DND-41 (cell line): ENCODE measurements at regions not wholly inside any gene's neighbourhood (a gene's known extent, or its start where the extent isn't known, plus 50 kb on each side); places are given as distances from the start of the nearest gene placed in this dataset.

ENCODE experiments used
- ATAC-seq: fragments of 200-7000 bp; cut with Tn5 transposase; 3 replicates; pipeline ENCODE4 v1.9.1; 2021; ENCODE audit warnings: low read depth; ENCODE audit not compliant: insufficient read depth
- DNase-seq: peaks from one replicate; pipeline ENCODE4 v3.0.0-alpha.2; 2020
- H2AFZ ChIP-seq: 2 replicates; pipeline ENCODE4 v1.6.0; 2012; ENCODE audit warnings: low read depth, low read length
- H3K27ac ChIP-seq: 2 replicates; pipeline ENCODE4 v1.5.1; 2012; ENCODE audit warnings: low read length, inconsistent platforms
- H3K27me3 ChIP-seq: fragments of 200-600 bp; sonication (generic); 2 replicates; pipeline ENCODE4 v1.6.0; 2012; ENCODE audit warnings: low read length, mild to moderate bottlenecking, inconsistent platforms; ENCODE audit not compliant: insufficient read depth, poor library complexity
- H3K36me3 ChIP-seq: 2 replicates; pipeline ENCODE4 v1.5.1; 2012; ENCODE audit warnings: low read length, inconsistent platforms; ENCODE audit not compliant: insufficient read depth
- H3K4me1 ChIP-seq: 2 replicates; pipeline ENCODE4 v1.5.1; 2012; ENCODE audit warnings: mild to moderate bottlenecking, low read length; ENCODE audit not compliant: insufficient read depth
- H3K4me2 ChIP-seq: 2 replicates; pipeline ENCODE4 v1.6.0; 2012; ENCODE audit warnings: mild to moderate bottlenecking, moderate library complexity, low read length, inconsistent platforms; ENCODE audit not compliant: insufficient read depth
- H3K4me3 ChIP-seq, 2 experiments: fragments of 200-600 bp in 1 of 2; shearing (Covaris generic) in 1 of 2; 2 replicates each; pipeline ENCODE4 v1.5.1; 2012 to 2016; ENCODE audit warnings: inconsistent platforms in 2 of 2, low read length in 2 of 2, mild to moderate bottlenecking in 2 of 2, low read depth in 1 of 2, moderate library complexity in 1 of 2
- H3K79me2 ChIP-seq: 2 replicates; pipeline ENCODE4 v1.6.0; 2012; ENCODE audit warnings: low read length, inconsistent platforms; ENCODE audit not compliant: insufficient read depth
- H3K9ac ChIP-seq: 2 replicates; pipeline ENCODE4 v1.6.0; 2012; ENCODE audit warnings: low read depth, mild to moderate bottlenecking, inconsistent platforms, low read length, moderate library complexity
- H3K9me3 ChIP-seq: 2 replicates; pipeline ENCODE4 v1.5.1; 2012; ENCODE audit warnings: low read length, moderate library complexity, mild to moderate bottlenecking, inconsistent platforms; ENCODE audit not compliant: insufficient read depth, severe bottlenecking
- H4K20me1 ChIP-seq: 2 replicates; pipeline ENCODE4 v1.6.0; 2012; ENCODE audit warnings: low read length; ENCODE audit not compliant: insufficient read depth
- EZH2 ChIP-seq: IDR thresholded peaks from 3 replicates; pipeline ENCODE4 v1.6.1; 2012; ENCODE audit warnings: borderline replicate concordance, low read depth, mild to moderate bottlenecking, moderate library complexity, low read length, inconsistent platforms; ENCODE audit not compliant: severe bottlenecking
- TF ChIP-seq, protein P1 (sequence below): IDR thresholded peaks from 2 replicates; pipeline ENCODE4 v1.5.1; 2012; ENCODE audit warnings: borderline replicate concordance, low read length, moderate library complexity, mild to moderate bottlenecking; ENCODE audit not compliant: poor library complexity, severe bottlenecking; ENCODE audit errors: extremely low read depth

DNA sequence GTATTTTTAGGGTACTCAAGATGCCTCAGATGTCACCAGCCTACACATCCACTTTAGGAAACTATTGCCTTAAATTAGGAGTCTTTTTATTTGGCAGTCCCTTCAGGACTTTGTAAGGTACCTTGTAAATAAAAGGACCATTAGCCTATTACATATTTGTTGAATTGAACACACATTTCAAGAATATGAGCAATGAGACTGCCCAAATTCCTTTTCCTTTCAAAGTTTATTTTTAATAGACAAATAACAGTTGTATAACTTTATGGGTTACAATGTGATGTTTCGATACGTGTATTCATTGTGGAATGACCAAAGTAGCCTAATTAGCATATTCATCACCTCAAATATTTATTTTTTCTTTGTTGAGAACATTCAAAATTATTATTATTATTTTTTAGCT, 176.7 kb upstream of the PDZRN3 start:
- Histone ChIP-seq H2AFZ (no peak overlapping the region), H3K36me3 (no peaks in the 10 kb centered on the region), H3K9ac (no peak overlapping the region), H3K27me3 (no peaks in the 10 kb centered on the region), H3K27ac (no peak overlapping the region), H3K4me1 (no peaks in the 10 kb centered on the region), H3K4me2 (no peak overlapping the region), H3K4me3 (no peak overlapping the region), H3K79me2 (no peaks in the 10 kb centered on the region), H3K9me3 (no peaks in the 10 kb centered on the region), H4K20me1 (no peaks in the 10 kb centered on the region)
- ATAC-seq (no peak), DNase-seq (no peak)
- TF ChIP-seq EZH2, result no peak
- TF ChIP-seq, protein P1, sequence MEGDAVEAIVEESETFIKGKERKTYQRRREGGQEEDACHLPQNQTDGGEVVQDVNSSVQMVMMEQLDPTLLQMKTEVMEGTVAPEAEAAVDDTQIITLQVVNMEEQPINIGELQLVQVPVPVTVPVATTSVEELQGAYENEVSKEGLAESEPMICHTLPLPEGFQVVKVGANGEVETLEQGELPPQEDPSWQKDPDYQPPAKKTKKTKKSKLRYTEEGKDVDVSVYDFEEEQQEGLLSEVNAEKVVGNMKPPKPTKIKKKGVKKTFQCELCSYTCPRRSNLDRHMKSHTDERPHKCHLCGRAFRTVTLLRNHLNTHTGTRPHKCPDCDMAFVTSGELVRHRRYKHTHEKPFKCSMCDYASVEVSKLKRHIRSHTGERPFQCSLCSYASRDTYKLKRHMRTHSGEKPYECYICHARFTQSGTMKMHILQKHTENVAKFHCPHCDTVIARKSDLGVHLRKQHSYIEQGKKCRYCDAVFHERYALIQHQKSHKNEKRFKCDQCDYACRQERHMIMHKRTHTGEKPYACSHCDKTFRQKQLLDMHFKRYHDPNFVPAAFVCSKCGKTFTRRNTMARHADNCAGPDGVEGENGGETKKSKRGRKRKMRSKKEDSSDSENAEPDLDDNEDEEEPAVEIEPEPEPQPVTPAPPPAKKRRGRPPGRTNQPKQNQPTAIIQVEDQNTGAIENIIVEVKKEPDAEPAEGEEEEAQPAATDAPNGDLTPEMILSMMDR, result no peak

DNA sequence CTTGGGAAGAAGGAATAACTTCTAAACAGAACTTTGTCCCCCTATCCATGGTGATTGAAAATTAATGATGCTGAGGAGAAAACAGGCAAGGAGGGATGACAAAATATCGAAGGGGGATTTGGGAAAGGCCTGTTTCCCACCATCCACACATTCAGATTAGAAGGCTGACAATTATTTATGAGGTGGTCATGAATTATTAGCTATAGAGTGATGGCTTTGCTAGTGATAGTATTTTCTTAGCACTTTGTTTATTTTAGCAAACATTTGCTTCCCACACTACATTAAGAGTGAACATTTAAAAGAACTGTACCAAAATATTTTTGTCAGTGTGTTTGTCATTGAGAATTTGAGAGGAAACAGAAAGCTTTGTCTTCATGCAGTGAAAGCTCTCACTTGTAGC, 172.6 kb upstream of the PDZRN3 start:
- no peaks in the 10 kb centered on the region for H3K79me2 ChIP-seq
- H3K36me3 ChIP-seq, result no peaks in the 10 kb centered on the region
- DNase-seq, result no peak
- no peak overlapping the region for H3K27ac ChIP-seq
- H3K4me1 ChIP-seq, result no peaks in the 10 kb centered on the region
- no peaks in the 10 kb centered on the region for H3K27me3 ChIP-seq
- H3K9me3 ChIP-seq, result no peaks in the 10 kb centered on the region
- TF ChIP-seq, protein P1, result no peak
- TF ChIP-seq EZH2, result no peak
- H2AFZ ChIP-seq, result no peak overlapping the region
- no peak overlapping the region for H3K9ac ChIP-seq
- no peak overlapping the region for H3K4me3 ChIP-seq
- H4K20me1 ChIP-seq, result no peaks in the 10 kb centered on the region
- ATAC-seq, result no peak
- no peak overlapping the region for H3K4me2 ChIP-seq

DNA sequence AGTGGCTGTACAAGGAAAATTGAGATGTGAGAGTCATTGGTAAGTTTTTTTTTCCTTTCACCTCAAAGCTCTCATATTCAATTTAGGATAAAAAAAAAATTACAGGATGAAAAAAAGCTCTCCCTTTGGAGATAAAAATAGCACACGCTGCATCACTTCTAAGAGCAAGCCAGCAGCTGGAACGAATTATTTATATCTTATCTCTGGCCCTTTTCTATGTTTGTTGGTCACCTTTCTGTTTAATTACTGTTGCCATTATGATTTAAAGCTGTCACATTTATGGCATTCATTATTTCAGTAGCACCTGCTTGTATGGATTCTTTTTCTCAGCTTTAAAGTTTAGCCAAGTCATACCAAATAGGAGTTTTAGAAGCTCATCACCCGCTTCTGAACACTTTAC, 171.6 kb upstream of the PDZRN3 start:
- Histone ChIP-seq H2AFZ (no peak overlapping the region), H3K4me1 (no peaks in the 10 kb centered on the region), H3K4me3 (no peak overlapping the region), H3K27ac (no peak overlapping the region), H3K27me3 (no peaks in the 10 kb centered on the region), H3K9me3 (no peaks in the 10 kb centered on the region), H3K9ac (no peak overlapping the region), H3K36me3 (no peaks in the 10 kb centered on the region), H3K79me2 (no peaks in the 10 kb centered on the region), H4K20me1 (no peaks in the 10 kb centered on the region), H3K4me2 (no peak overlapping the region)
- TF ChIP-seq, protein P1, result no peak
- TF ChIP-seq EZH2, result no peak
- DNase-seq, result no peak
- ATAC-seq, result no peak

DNA sequence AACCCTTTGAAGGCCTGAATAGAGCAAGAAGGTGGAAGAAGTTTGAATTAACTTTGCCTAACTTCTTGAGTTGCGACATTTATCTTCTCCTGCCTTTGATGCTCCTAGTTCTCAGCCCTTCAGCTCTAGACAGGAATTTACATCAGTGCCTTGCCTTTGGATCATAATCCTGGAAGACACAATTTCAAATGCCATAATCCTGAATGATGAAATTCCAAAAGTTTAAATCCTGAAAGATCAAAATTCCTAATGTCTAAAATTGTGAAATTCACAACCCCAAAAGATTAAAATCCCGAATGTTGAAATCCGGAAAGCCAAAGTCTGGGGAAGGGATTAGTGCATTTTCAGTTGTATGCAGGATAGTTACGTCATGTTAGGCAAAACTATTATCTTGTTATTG, 166.6 kb upstream of the PDZRN3 start:
- no peaks in the 10 kb centered on the region for H3K36me3 ChIP-seq
- no peaks in the 10 kb centered on the region for H3K79me2 ChIP-seq
- no peak overlapping the region for H3K27ac ChIP-seq
- no peak overlapping the region for H3K4me2 ChIP-seq
- H3K4me3 ChIP-seq, result no peak overlapping the region
- ATAC-seq (no peak), DNase-seq (no peak)
- no peaks in the 10 kb centered on the region for H4K20me1 ChIP-seq
- H2AFZ ChIP-seq, result no peak overlapping the region
- no peak overlapping the region for H3K9ac ChIP-seq
- H3K9me3 ChIP-seq, result no peaks in the 10 kb centered on the region
- TF ChIP-seq, protein P1, result no peak
- no peak for TF ChIP-seq EZH2
- no peaks in the 10 kb centered on the region for H3K4me1 ChIP-seq
- peaks cover 3% of the 10 kb centered on the region for H3K27me3 ChIP-seq
